Ascending aorta (tissue), 2 donors: ENCODE measurements at regions not wholly inside any gene's neighbourhood (a gene's known extent, or its start where the extent isn't known, plus 50 kb on each side); places are given as distances from the start of the nearest gene placed in this dataset.

Source experiments
- DNase-seq, 2 donors: peaks; one replicate each; pipeline ENCODE4 v3.0.0-alpha.2; 2019; ENCODE audit warnings: low spot score in 2 of 2
- H3K27ac ChIP-seq, 2 donors: fragments of 200-600 bp; sonication (generic); one replicate each; pipeline ENCODE4 v1.5.1; 2016 to 2017; ENCODE audit warnings: mild to moderate bottlenecking in 1 of 2
- H3K27me3 ChIP-seq: fragments of 200-600 bp; sonication (generic); one replicate; pipeline ENCODE4 v1.5.1; 2017
- H3K36me3 ChIP-seq, 2 donors: fragments of 200-600 bp; sonication (generic); one replicate each; pipeline ENCODE4 v1.5.1; 2016
- H3K4me1 ChIP-seq, 2 donors: fragments of 200-600 bp; sonication (generic); one replicate each; pipeline ENCODE4 v1.5.1; 2016 to 2017; ENCODE audit warnings: mild to moderate bottlenecking in 1 of 2
- H3K4me3 ChIP-seq, 2 donors: fragments of 200-600 bp; sonication (generic); one replicate each; pipeline ENCODE4 v1.5.1; 2016 to 2017; ENCODE audit warnings: mild to moderate bottlenecking in 1 of 2
- H3K9me3 ChIP-seq, 2 donors: fragments of 200-600 bp; sonication (generic); one replicate each; pipeline ENCODE4 v1.5.1; 2016
- CTCF ChIP-seq, 3 experiments: fragments of 200-600 bp in 2 of 3; fragments of 450-650 bp in 1 of 3; sonication (generic) in 2 of 3; IDR thresholded peaks; one replicate each; pipeline ENCODE4 v1.5.1; 2016 to 2019; ENCODE audit warnings: antibody characterized with exemption in 3 of 3, mild to moderate bottlenecking in 1 of 3, moderate library complexity in 1 of 3
- intact Hi-C: fragments of 100-400 bp; cut with DNase I; formaldehyde crosslinking; loops from one replicate; pipeline ENCODE4 v1.15.1; 2023

GRCh38 chr12:126198966-126199692, 1133.9 kb downstream of the AACS start:
- H3K27ac ChIP-seq: no peak overlapping the region
- intact Hi-C loops: no loop called here
- no peak for DNase-seq
- no peaks in the 10 kb centered on the region for H3K36me3 ChIP-seq
- H3K4me3 ChIP-seq: no peak overlapping the region
- no peaks in the 10 kb centered on the region for H3K4me1 ChIP-seq
- no peaks in the 10 kb centered on the region for H3K9me3 ChIP-seq
- H3K27me3 ChIP-seq: no peaks in the 10 kb centered on the region
- TF ChIP-seq CTCF (IDR thresholded peaks at IDR 0.05): no peak

- intact Hi-C loops: no loop called here
- Histone ChIP-seq H3K4me3 (no peak overlapping the region), H3K27me3 (no peaks in the 10 kb centered on the region), H3K27ac (no peak overlapping the region), H3K4me1 (no peaks in the 10 kb centered on the region), H3K9me3 (no peaks in the 10 kb centered on the region), H3K36me3 (no peaks in the 10 kb centered on the region)
- no peak for DNase-seq
- TF ChIP-seq CTCF (IDR thresholded peaks at IDR 0.05): no peak
These were observed 1136.8 kb downstream of the AACS start for GRCh38 chr12:126201981-126202537.

- no peak overlapping the region for H3K4me3 ChIP-seq
- TF ChIP-seq CTCF (IDR thresholded peaks at IDR 0.05): no peak
These were observed 1139.1 kb downstream of the AACS start for GRCh38 chr12:126204326-126204725.

GRCh38 chr12:126210026-126210425, 1144.8 kb downstream of the AACS start:
- H3K27me3 ChIP-seq: no peaks in the 10 kb centered on the region
- intact Hi-C loops: no loop called here
- H3K4me1 ChIP-seq: no peaks in the 10 kb centered on the region
- DNase-seq: no peak
- H3K36me3 ChIP-seq: no peaks in the 10 kb centered on the region
- no peak for TF ChIP-seq CTCF (IDR thresholded peaks at IDR 0.05)
- no peak overlapping the region for H3K4me3 ChIP-seq
- H3K9me3 ChIP-seq: no peaks in the 10 kb centered on the region
- no peak overlapping the region for H3K27ac ChIP-seq

More at GRCh38 chr12:126204326-126204725, 1139.1 kb downstream of the AACS start:
- Histone ChIP-seq H3K27me3 (no peaks in the 10 kb centered on the region), H3K9me3 (no peaks in the 10 kb centered on the region), H3K36me3 (no peaks in the 10 kb centered on the region), H3K4me1 (no peaks in the 10 kb centered on the region), H3K27ac (no peak overlapping the region)
- intact Hi-C loops: no loop called here
- DNase-seq: no peak

- no peak for TF ChIP-seq CTCF (IDR thresholded peaks at IDR 0.05)
- Histone ChIP-seq H3K4me1 (no peaks in the 10 kb centered on the region), H3K9me3 (no peaks in the 10 kb centered on the region), H3K36me3 (no peaks in the 10 kb centered on the region), H3K27ac (no peak overlapping the region), H3K27me3 (no peaks in the 10 kb centered on the region), H3K4me3 (no peak overlapping the region)
- intact Hi-C loops: no loop called here
- DNase-seq: no peak
These were observed 1145.2 kb downstream of the AACS start for GRCh38 chr12:126210448-126210847.
